Transverse colon (tissue), 4 donors: ENCODE measurements at regions not wholly inside any gene's neighbourhood (a gene's known extent, or its start where the extent isn't known, plus 50 kb on each side); places are given as distances from the start of the nearest gene placed in this dataset.

Experiments used
- CTCF ChIP-seq, 5 experiments: fragments of 200-600 bp in 3 of 5; fragments of 450-650 bp in 2 of 5; sonication (generic) in 3 of 5; IDR thresholded peaks; 1 replicate in 2 of 5; 2 replicates in 3 of 5; pipeline ENCODE4 v1.5.1; 2016 to 2017; ENCODE audit warnings: antibody characterized with exemption in 5 of 5, inconsistent platforms in 3 of 5, mild to moderate bottlenecking in 2 of 5, moderate library complexity in 1 of 5
- POLR2AphosphoS5 ChIP-seq, 3 donors: sonication (generic); formaldehyde crosslinking; IDR thresholded peaks; one replicate each; pipeline ENCODE4 v1.6.1; 2016; ENCODE audit warnings: antibody characterized with exemption in 3 of 3

- TF ChIP-seq CTCF (IDR thresholded peaks at IDR 0.05) (no peak), POLR2AphosphoS5 (IDR thresholded peaks at IDR 0.05) (no peak)
These were observed 152.8 kb downstream of the SOX1 start for GRCh38 chr13:112219740-112220139.
